Stomach (tissue), 8 donors: ENCODE measurements at regions not wholly inside any gene's neighbourhood (a gene's known extent, or its start where the extent isn't known, plus 50 kb on each side); places are given as distances from the start of the nearest gene placed in this dataset.

Source experiments
- DNase-seq, 2 donors: peaks; one replicate each; pipeline versions ENCODE4 v3.0.0 to v3.0.0-alpha.2; 2013 to 2019
- H3K27ac ChIP-seq, 5 donors: fragments of 200-600 bp in 4 of 5; sonication (generic) in 4 of 5; one replicate each; pipeline ENCODE4 v1.5.1; 2013 to 2019; ENCODE audit warnings: mild to moderate bottlenecking in 1 of 5, moderate library complexity in 1 of 5
- H3K27me3 ChIP-seq, 3 donors: fragments of 200-600 bp; sonication (generic); one replicate each; pipeline ENCODE4 v1.5.1; 2017 to 2019; ENCODE audit warnings: mixed run types in 1 of 3
- H3K36me3 ChIP-seq, 4 donors: fragments of 200-600 bp; sonication (generic); 1 replicate in 3 of 4; 2 replicates in 1 of 4; pipeline ENCODE4 v1.5.1; 2016 to 2019
- H3K4me1 ChIP-seq, 4 donors: fragments of 200-600 bp; sonication (generic); one replicate each; pipeline ENCODE4 v1.5.1; 2016 to 2019
- H3K4me3 ChIP-seq, 4 donors: fragments of 200-600 bp; sonication (generic) in 3 of 4; one replicate each; pipeline ENCODE4 v1.5.1; 2016 to 2019; ENCODE audit warnings: mild to moderate bottlenecking in 1 of 4
- H3K9me3 ChIP-seq, 4 donors: fragments of 200-600 bp; sonication (generic); one replicate each; pipeline ENCODE4 v1.5.1; 2016 to 2019
- CTCF ChIP-seq, 7 experiments: fragments of 450-650 bp in 4 of 7; fragments of 200-600 bp in 3 of 7; sonication (generic) in 3 of 7; IDR thresholded peaks; one replicate each; pipeline ENCODE4 v1.5.1; 2016 to 2019; ENCODE audit warnings: antibody characterized with exemption in 7 of 7, control low read depth in 2 of 7, mild to moderate bottlenecking in 1 of 7
- EP300 ChIP-seq: sonication (generic); formaldehyde crosslinking; IDR thresholded peaks from one replicate; pipeline ENCODE4 v1.6.1; 2017; ENCODE audit warnings: antibody characterized with exemption
- POLR2A ChIP-seq, 4 donors: fragments of 450-650 bp; IDR thresholded peaks; one replicate each; pipeline ENCODE4 v1.6.1; 2016; ENCODE audit warnings: antibody characterized with exemption in 4 of 4, control low read depth in 2 of 4, mild to moderate bottlenecking in 1 of 4, moderate library complexity in 1 of 4
- POLR2AphosphoS5 ChIP-seq, 3 donors: sonication (generic); formaldehyde crosslinking; IDR thresholded peaks; one replicate each; pipeline ENCODE4 v1.6.1; 2016; ENCODE audit warnings: antibody characterized with exemption in 3 of 3
- WGBS, 5 donors: extraction: QIAGEN DNeasy Blood & Tissue Kit in 3 of 5; methylation state at CpG; one replicate each; pipeline versions ENCODE4 v1.1.5 to v1.1.7; 2013 to 2018; 5-methylcytosine and 5-hydroxymethylcytosine counted together
- intact Hi-C: fragments of 100-400 bp; cut with DNase I; formaldehyde crosslinking; loops from one replicate; pipeline ENCODE4 v1.15.1; 2023; ENCODE audit warnings: low total_unique reads
- donor health status: healthy with polysubstance abuse.
- donor health status: Bipolar disorder and iron deficiency.
- donor health status: healthy.

DNA sequence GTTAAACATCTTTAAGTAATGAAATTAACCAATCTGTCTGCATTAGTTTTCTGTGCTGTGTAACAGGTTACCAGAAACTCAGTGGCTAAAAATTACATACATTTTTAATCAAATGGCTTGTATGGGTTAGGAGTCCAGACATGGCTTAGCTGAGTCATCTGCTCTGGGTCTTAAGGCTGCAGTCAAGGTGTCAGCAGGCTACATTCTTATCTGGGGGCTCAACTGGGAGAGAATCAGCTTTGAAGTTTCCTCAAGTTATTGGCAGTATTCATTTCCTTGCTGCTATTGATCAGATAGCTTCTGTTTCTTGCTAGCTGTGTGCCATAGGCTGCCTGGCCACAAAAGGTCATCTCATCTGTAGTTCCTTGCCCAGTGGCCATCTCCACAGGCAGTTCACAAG, 1163.0 kb downstream of the DIAPH3 start:
- intact Hi-C loops = no loop called here
- Histone ChIP-seq H3K9me3 (peaks cover 0 to 8% (median 0%) of the 10 kb centered on the region in 4 donors), H3K27me3 (no peaks in the 10 kb centered on the region), H3K4me3 (no peak overlapping the region), H3K27ac (no peak overlapping the region), H3K4me1 (no peaks in the 10 kb centered on the region), H3K36me3 (no peaks in the 10 kb centered on the region)
- DNase-seq = no peak
- TF ChIP-seq POLR2A (IDR thresholded peaks at IDR 0.05) (no peak), POLR2AphosphoS5 (IDR thresholded peaks at IDR 0.05) (no peak), CTCF (IDR thresholded peaks at IDR 0.05) (no peak), EP300 (no peak)

DNA sequence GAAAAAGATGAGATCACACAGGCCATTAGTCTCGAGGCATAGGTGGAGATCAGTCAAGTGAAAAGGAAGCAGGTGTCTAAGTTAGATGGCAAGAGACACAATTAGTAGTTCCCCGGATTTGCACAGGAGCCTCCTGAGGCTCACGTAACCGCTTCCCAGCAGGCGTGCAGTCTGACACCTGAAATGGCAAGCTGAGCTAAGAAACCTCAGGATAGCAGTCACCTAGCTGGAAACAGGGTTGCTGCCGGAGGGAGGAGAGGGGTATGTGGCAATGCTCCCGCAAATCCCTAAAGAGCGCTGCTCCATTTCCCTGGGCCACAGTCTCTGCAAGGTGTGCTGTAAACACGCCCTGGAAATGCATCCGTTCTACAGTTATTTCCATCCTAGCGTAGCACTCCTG, 1151.0 kb downstream of the DIAPH3 start:
- no peaks in the 10 kb centered on the region for H3K9me3 ChIP-seq
- H3K36me3 ChIP-seq = no peaks in the 10 kb centered on the region
- intact Hi-C loops = no loop called here
- H3K27ac ChIP-seq = no peak overlapping the region
- H3K4me3 ChIP-seq = no peak overlapping the region
- no peaks in the 10 kb centered on the region for H3K4me1 ChIP-seq
- no peaks in the 10 kb centered on the region for H3K27me3 ChIP-seq
- WGBS, 5 donors = 81 to 89% (median 86%) methylated on average over 11 of the region's 11 CpGs
- DNase-seq = no peak
- TF ChIP-seq EP300 (no peak), CTCF (IDR thresholded peaks at IDR 0.05) (no peak), POLR2AphosphoS5 (IDR thresholded peaks at IDR 0.05) (no peak), POLR2A (IDR thresholded peaks at IDR 0.05) (no peak)

DNA sequence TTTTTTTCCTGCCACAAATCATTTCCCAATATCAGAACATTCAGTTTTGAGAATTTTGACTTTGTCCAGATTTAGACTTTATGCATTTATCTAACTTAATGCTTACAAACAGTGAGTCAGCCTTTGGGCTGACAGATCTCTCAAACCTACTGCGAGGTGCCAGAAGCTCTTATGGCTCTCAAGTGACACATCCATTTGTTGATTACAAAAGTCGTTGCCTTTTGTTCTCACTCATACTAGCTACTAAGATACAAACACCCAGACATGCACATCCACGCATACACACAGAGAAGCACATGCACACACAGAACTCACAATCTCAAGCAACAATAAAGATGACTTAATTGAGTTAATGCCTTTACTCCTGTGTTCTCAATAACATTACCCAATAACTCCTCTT, 1147.5 kb downstream of the DIAPH3 start:
- H3K36me3 ChIP-seq = no peaks in the 10 kb centered on the region
- H3K27ac ChIP-seq = no peak overlapping the region
- DNase-seq = no peak
- WGBS, 5 donors = 49 to 64% (median 61%) methylated on average over 3 of the region's 3 CpGs
- H3K27me3 ChIP-seq = no peaks in the 10 kb centered on the region
- intact Hi-C loops = no loop called here
- no peaks in the 10 kb centered on the region for H3K9me3 ChIP-seq
- no peak overlapping the region for H3K4me3 ChIP-seq
- no peaks in the 10 kb centered on the region for H3K4me1 ChIP-seq
- TF ChIP-seq POLR2A (IDR thresholded peaks at IDR 0.05) (no peak), CTCF (IDR thresholded peaks at IDR 0.05) (no peak), EP300 (no peak), POLR2AphosphoS5 (IDR thresholded peaks at IDR 0.05) (no peak)

GRCh38 chr13:59024434-59024833, 1139.3 kb downstream of the DIAPH3 start:
- Histone ChIP-seq H3K4me3 (no peak overlapping the region), H3K9me3 (no peaks in the 10 kb centered on the region), H3K4me1 (no peaks in the 10 kb centered on the region), H3K27ac (no peak overlapping the region), H3K36me3 (no peaks in the 10 kb centered on the region), H3K27me3 (no peaks in the 10 kb centered on the region)
- TF ChIP-seq EP300 (no peak), POLR2A (IDR thresholded peaks at IDR 0.05) (no peak), CTCF (IDR thresholded peaks at IDR 0.05) (no peak), POLR2AphosphoS5 (IDR thresholded peaks at IDR 0.05) (no peak)
- intact Hi-C loops = no loop called here
- WGBS, 5 donors = 76 to 94% (median 87%) methylated on average over 3 of the region's 3 CpGs
- DNase-seq = no peak

DNA sequence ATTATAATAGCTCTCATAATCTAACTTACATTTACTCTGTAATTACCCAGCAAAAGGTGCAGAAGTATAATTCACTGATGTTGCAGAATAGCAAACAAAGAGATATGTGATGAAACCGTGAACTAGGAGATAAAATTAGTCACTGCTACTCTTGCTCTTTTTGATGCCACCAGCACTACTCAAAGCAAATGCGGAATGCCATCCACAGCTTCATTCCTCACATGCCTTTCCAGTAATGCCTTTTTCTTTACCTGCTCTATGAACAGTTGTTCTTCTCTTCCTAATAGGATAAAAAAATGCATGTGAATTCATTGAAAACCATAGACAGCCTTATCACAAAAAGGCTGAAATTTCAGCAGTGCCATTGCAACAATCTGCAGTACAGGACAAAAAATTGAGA, 1129.5 kb downstream of the DIAPH3 start:
- no peaks in the 10 kb centered on the region for H3K27me3 ChIP-seq
- WGBS, 5 donors = 65 to 81% (median 72%) methylated on average over 2 of the region's 2 CpGs
- H3K36me3 ChIP-seq = no peaks in the 10 kb centered on the region
- no peaks in the 10 kb centered on the region for H3K9me3 ChIP-seq
- TF ChIP-seq CTCF (IDR thresholded peaks at IDR 0.05) (no peak), POLR2A (IDR thresholded peaks at IDR 0.05) (no peak), POLR2AphosphoS5 (IDR thresholded peaks at IDR 0.05) (no peak), EP300 (no peak)
- no peak overlapping the region for H3K4me3 ChIP-seq
- H3K4me1 ChIP-seq = no peaks in the 10 kb centered on the region
- H3K27ac ChIP-seq = no peak overlapping the region
- intact Hi-C loops = no loop called here
- no peak for DNase-seq
